Liver (tissue), 8 donors: ENCODE measurements at regions not wholly inside any gene's neighbourhood (a gene's known extent, or its start where the extent isn't known, plus 50 kb on each side); places are given as distances from the start of the nearest gene placed in this dataset.

Experiments used
- DNase-seq: peaks from one replicate; pipeline ENCODE4 v3.0.0-alpha.2; 2017; ENCODE audit warnings: low spot score
- H3K27ac ChIP-seq, 2 donors: one replicate each; pipeline ENCODE4 v1.7.0; 2013; ENCODE audit warnings: inconsistent platforms in 2 of 2, low read length in 2 of 2, control low read depth in 1 of 2, low read depth in 1 of 2, mild to moderate bottlenecking in 1 of 2
- H3K27me3 ChIP-seq, 4 donors: one replicate each; pipeline versions ENCODE4 v1.6.1 to v1.7.0; 2013; ENCODE audit warnings: low read length in 3 of 4, inconsistent platforms in 1 of 4, mild to moderate bottlenecking in 1 of 4, moderate library complexity in 1 of 4; ENCODE audit not compliant: control insufficient read depth in 4 of 4, insufficient read depth in 4 of 4
- H3K36me3 ChIP-seq, 4 donors: one replicate each; pipeline versions ENCODE4 v1.6.1 to v1.7.0; 2013; ENCODE audit warnings: low read length in 3 of 4, mild to moderate bottlenecking in 3 of 4, low read depth in 1 of 4, moderate library complexity in 1 of 4; ENCODE audit not compliant: control insufficient read depth in 4 of 4, insufficient read depth in 3 of 4
- H3K4me1 ChIP-seq, 4 donors: one replicate each; pipeline versions ENCODE4 v1.6.1 to v1.7.0; 2013; ENCODE audit warnings: low read length in 3 of 4, mild to moderate bottlenecking in 3 of 4, moderate library complexity in 1 of 4; ENCODE audit not compliant: control insufficient read depth in 4 of 4, insufficient read depth in 4 of 4
- H3K4me3 ChIP-seq, 3 donors: one replicate each; pipeline versions ENCODE4 v1.6.1 to v1.7.0; 2013; ENCODE audit warnings: low read length in 3 of 3, control low read depth in 1 of 3, low read depth in 1 of 3, mild to moderate bottlenecking in 1 of 3
- H3K9ac ChIP-seq, 2 donors: one replicate each; pipeline ENCODE4 v1.7.0; 2013; ENCODE audit warnings: low read length in 2 of 2, mild to moderate bottlenecking in 2 of 2, moderate library complexity in 2 of 2, control low read depth in 1 of 2, low read depth in 1 of 2
- H3K9me3 ChIP-seq, 4 donors: one replicate each; pipeline versions ENCODE4 v1.6.1 to v1.7.0; 2013; ENCODE audit warnings: low read length in 3 of 4; ENCODE audit not compliant: control insufficient read depth in 4 of 4
- ATF3 ChIP-seq: IDR thresholded peaks from 2 replicates; pipeline ENCODE4 v1.6.1; 2016; ENCODE audit warnings: antibody characterized with exemption
- FOXA1 ChIP-seq: IDR thresholded peaks from 2 replicates; pipeline ENCODE4 v1.6.1; 2016; ENCODE audit warnings: antibody characterized with exemption
- FOXA2 ChIP-seq: IDR thresholded peaks from 2 replicates; pipeline ENCODE4 v1.6.1; 2016; ENCODE audit warnings: antibody characterized with exemption
- GABPA ChIP-seq, 2 donors: IDR thresholded peaks in 1 of 2; conservative IDR thresholded peaks in 1 of 2; 2 replicates each; pipeline ENCODE4 v1.6.1; 2016; ENCODE audit warnings: antibody characterized with exemption in 2 of 2, mild to moderate bottlenecking in 1 of 2, moderate library complexity in 1 of 2
- HNF4A ChIP-seq, 2 donors: conservative IDR thresholded peaks; 2 replicates each; pipeline ENCODE4 v1.6.1; 2016; ENCODE audit warnings: antibody characterized with exemption in 2 of 2, mild to moderate bottlenecking in 2 of 2
- HNF4G ChIP-seq: IDR thresholded peaks from 2 replicates; pipeline ENCODE4 v1.6.1; 2016; ENCODE audit warnings: antibody characterized with exemption
- MAX ChIP-seq: IDR thresholded peaks from 2 replicates; pipeline ENCODE4 v1.6.1; 2016; ENCODE audit warnings: antibody characterized with exemption
- RAD21 ChIP-seq, 2 donors: IDR thresholded peaks; 2 replicates each; pipeline ENCODE4 v1.6.1; 2016; ENCODE audit warnings: antibody characterized with exemption in 2 of 2, mild to moderate bottlenecking in 2 of 2
- RXRA ChIP-seq, 2 donors: IDR thresholded peaks; 2 replicates each; pipeline ENCODE4 v1.6.1; 2017 to 2018; ENCODE audit warnings: antibody characterized with exemption in 2 of 2, mild to moderate bottlenecking in 1 of 2
- SP1 ChIP-seq: IDR thresholded peaks from 2 replicates; pipeline ENCODE4 v1.6.1; 2018; ENCODE audit warnings: antibody characterized with exemption, mild to moderate bottlenecking
- TAF1 ChIP-seq: conservative IDR thresholded peaks from 2 replicates; pipeline ENCODE4 v1.6.1; 2016; ENCODE audit warnings: antibody characterized with exemption, mild to moderate bottlenecking
- YY1 ChIP-seq: IDR thresholded peaks from 2 replicates; pipeline ENCODE4 v1.6.1; 2016; ENCODE audit warnings: antibody characterized with exemption, mild to moderate bottlenecking
- WGBS: extraction: QIAGEN DNeasy Blood & Tissue Kit; methylation state at CpG from one replicate; pipeline ENCODE4 v1.1.7; 2013; 5-methylcytosine and 5-hydroxymethylcytosine counted together
- TF ChIP-seq, protein P1 (sequence below): fragments of 150-350 bp; IDR thresholded peaks from 2 replicates; pipeline ENCODE4 v1.5.1; 2017; ENCODE audit warnings: improper control_type of control experiment, low read depth, low read length; ENCODE audit not compliant: missing input control
- TF ChIP-seq, protein P2 (sequence below): IDR thresholded peaks from 2 replicates; pipeline ENCODE4 v1.6.1; 2016; ENCODE audit warnings: antibody characterized with exemption, mild to moderate bottlenecking
- donor health status: healthy.
- donor health status: healthy.
- donor health status: healthy.
- donor health status: healthy.
- donor health status: healthy.

DNA sequence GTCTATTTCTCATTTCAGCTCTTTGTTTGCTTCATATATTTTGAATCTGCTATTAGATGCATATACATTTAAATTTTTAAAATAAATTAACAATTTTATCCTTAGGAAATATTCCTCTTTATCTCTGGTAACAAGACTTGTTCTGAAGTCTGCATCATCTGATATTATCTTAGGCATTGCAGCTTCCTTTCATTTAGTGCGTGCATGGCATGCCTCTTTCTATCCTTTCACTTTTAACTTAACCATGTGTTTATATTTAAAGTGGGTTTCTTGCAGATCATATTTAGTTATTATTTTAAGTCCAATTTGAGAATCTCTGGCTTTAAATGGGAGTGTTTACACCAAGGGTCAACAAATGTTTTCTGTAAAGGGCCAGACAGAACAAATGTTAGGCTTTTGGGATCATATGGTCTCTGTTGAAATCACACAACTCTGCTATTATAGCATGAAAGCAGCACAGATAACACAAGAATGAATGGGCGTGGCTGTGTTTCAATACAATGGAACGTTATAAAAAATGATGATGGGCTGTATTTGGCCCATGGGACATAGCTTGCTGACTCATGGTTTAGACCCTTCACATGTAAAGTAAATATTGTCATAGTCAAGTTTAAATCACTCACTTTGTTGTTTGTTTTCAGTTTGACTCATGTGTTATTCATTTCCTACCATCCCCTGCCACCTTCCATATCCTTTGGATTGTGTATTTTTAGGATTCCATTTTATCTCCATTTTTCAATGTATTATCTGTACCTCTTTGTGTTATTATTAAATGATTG is 83.9 kb upstream of the SNX19 start:
- Histone ChIP-seq H3K27me3 (no peaks in the 10 kb centered on the region), H3K9ac (no peak overlapping the region), H3K4me1 (no peaks in the 10 kb centered on the region), H3K9me3 (no peaks in the 10 kb centered on the region), H3K36me3 (no peaks in the 10 kb centered on the region), H3K4me3 (no peak overlapping the region), H3K27ac (no peak overlapping the region)
- TF ChIP-seq FOXA1 (no peak), YY1 (no peak), TAF1 (no peak), RXRA (IDR thresholded peaks at IDR 0.05) (no peak), SP1 (no peak), HNF4A (conservative IDR thresholded peaks at IDR 0.05) (no peak), FOXA2 (no peak), RAD21 (IDR thresholded peaks at IDR 0.05) (no peak), ATF3 (no peak), GABPA (IDR thresholded peaks at IDR 0.05 in 1 of 2, conservative IDR thresholded peaks at IDR 0.05 in 1 of 2) (no peak)
- TF ChIP-seq, protein P1, sequence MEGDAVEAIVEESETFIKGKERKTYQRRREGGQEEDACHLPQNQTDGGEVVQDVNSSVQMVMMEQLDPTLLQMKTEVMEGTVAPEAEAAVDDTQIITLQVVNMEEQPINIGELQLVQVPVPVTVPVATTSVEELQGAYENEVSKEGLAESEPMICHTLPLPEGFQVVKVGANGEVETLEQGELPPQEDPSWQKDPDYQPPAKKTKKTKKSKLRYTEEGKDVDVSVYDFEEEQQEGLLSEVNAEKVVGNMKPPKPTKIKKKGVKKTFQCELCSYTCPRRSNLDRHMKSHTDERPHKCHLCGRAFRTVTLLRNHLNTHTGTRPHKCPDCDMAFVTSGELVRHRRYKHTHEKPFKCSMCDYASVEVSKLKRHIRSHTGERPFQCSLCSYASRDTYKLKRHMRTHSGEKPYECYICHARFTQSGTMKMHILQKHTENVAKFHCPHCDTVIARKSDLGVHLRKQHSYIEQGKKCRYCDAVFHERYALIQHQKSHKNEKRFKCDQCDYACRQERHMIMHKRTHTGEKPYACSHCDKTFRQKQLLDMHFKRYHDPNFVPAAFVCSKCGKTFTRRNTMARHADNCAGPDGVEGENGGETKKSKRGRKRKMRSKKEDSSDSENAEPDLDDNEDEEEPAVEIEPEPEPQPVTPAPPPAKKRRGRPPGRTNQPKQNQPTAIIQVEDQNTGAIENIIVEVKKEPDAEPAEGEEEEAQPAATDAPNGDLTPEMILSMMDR = no peak
- 37% methylated on average over 3 of the region's 3 CpGs for WGBS
- no peak for DNase-seq

GRCh38 chr11:131002145-131002544 is 85.9 kb upstream of the SNX19 start:
- DNase-seq = no peak

More at GRCh38 chr11:131002145-131002544, 85.9 kb upstream of the SNX19 start:
- no peak overlapping the region for H3K4me3 ChIP-seq
- 61% methylated on average over 6 of the region's 6 CpGs for WGBS
- TF ChIP-seq GABPA (IDR thresholded peaks at IDR 0.05 in 1 of 2, conservative IDR thresholded peaks at IDR 0.05 in 1 of 2) (no peak), HNF4G (no peak), MAX (no peak), YY1 (no peak)
- TF ChIP-seq, protein P1 = no peak
- TF ChIP-seq, protein P2, sequence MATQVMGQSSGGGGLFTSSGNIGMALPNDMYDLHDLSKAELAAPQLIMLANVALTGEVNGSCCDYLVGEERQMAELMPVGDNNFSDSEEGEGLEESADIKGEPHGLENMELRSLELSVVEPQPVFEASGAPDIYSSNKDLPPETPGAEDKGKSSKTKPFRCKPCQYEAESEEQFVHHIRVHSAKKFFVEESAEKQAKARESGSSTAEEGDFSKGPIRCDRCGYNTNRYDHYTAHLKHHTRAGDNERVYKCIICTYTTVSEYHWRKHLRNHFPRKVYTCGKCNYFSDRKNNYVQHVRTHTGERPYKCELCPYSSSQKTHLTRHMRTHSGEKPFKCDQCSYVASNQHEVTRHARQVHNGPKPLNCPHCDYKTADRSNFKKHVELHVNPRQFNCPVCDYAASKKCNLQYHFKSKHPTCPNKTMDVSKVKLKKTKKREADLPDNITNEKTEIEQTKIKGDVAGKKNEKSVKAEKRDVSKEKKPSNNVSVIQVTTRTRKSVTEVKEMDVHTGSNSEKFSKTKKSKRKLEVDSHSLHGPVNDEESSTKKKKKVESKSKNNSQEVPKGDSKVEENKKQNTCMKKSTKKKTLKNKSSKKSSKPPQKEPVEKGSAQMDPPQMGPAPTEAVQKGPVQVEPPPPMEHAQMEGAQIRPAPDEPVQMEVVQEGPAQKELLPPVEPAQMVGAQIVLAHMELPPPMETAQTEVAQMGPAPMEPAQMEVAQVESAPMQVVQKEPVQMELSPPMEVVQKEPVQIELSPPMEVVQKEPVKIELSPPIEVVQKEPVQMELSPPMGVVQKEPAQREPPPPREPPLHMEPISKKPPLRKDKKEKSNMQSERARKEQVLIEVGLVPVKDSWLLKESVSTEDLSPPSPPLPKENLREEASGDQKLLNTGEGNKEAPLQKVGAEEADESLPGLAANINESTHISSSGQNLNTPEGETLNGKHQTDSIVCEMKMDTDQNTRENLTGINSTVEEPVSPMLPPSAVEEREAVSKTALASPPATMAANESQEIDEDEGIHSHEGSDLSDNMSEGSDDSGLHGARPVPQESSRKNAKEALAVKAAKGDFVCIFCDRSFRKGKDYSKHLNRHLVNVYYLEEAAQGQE = no peak
- no peaks in the 10 kb centered on the region for H3K4me1 ChIP-seq
- no peak overlapping the region for H3K9ac ChIP-seq
- no peaks in the 10 kb centered on the region for H3K36me3 ChIP-seq
- H3K27ac ChIP-seq = no peak overlapping the region
- no peaks in the 10 kb centered on the region for H3K9me3 ChIP-seq
- no peaks in the 10 kb centered on the region for H3K27me3 ChIP-seq
